Endothelial cell of umbilical vein (primary cell): ENCODE measurements at regions not wholly inside any gene's neighbourhood (a gene's known extent, or its start where the extent isn't known, plus 50 kb on each side); places are given as distances from the start of the nearest gene placed in this dataset.

Source experiments
- BruUV-seq: library from RNA; stranded (reverse); fragments of 400-500 nt; replicated peaks from 2 replicates; lab custom pipeline; 2021; lab: Mats Ljungman, UMichigan
- CTCF ChIA-PET: fragments of 300-600, 350-600 bp; sonication (Branson Sonifier 250); formaldehyde crosslinking; loops from one replicate; lab custom pipeline; 2021; ENCODE audit warnings: antibody characterized with exemption, inconsistent platforms; lab: Charles Lee
- POLR2A ChIA-PET: fragments of 300-600, 350-600 bp; sonication (Branson Sonifier 250); formaldehyde crosslinking; loops from one replicate; lab custom pipeline; 2021; ENCODE audit warnings: antibody characterized with exemption, inconsistent platforms; lab: Charles Lee
- DNase-seq: peaks from one replicate; pipeline ENCODE4 v3.0.0-alpha.2; 2011; ENCODE audit warnings: low read depth, low spot score
- FAIRE-seq: peaks from 2 replicates; lab custom pipeline; 2011; peaks lifted over from hg19 to GRCh38; lab: Jason Lieb, UNC
- H2AFZ ChIP-seq: 2 replicates; pipeline ENCODE4 v1.6.0; 2012; ENCODE audit warnings: low read depth, low read length, control low read depth, inconsistent platforms
- H3K27ac ChIP-seq: 2 replicates; pipeline ENCODE4 v1.5.1; 2011; ENCODE audit warnings: low read depth, mild to moderate bottlenecking, control low read depth, low read length, moderate library complexity; ENCODE audit not compliant: insufficient read depth
- H3K27me3 ChIP-seq, 2 experiments: 2 replicates each; pipeline versions ENCODE4 v1.6.0 to v1.6.1; 2011; ENCODE audit warnings: low read length in 2 of 2, mixed read lengths in 1 of 2; ENCODE audit not compliant: control insufficient read depth in 2 of 2, insufficient read depth in 2 of 2
- H3K36me3 ChIP-seq, 2 experiments: 2 replicates in 1 of 2; 3 replicates in 1 of 2; pipeline ENCODE4 v1.5.1; 2011; ENCODE audit warnings: low read length in 2 of 2, mild to moderate bottlenecking in 1 of 2, moderate library complexity in 1 of 2; ENCODE audit not compliant: control insufficient read depth in 2 of 2, insufficient read depth in 2 of 2; ENCODE audit errors: extremely low read depth in 1 of 2
- H3K4me1 ChIP-seq: 3 replicates; pipeline ENCODE4 v1.5.1; 2011; ENCODE audit warnings: mild to moderate bottlenecking, low read length; ENCODE audit not compliant: control insufficient read depth, insufficient read depth; ENCODE audit errors: extremely low read depth
- H3K4me2 ChIP-seq: 2 replicates; pipeline ENCODE4 v1.6.1; 2011; ENCODE audit warnings: low read length, control low read depth, mixed read lengths; ENCODE audit not compliant: insufficient read depth
- H3K4me3 ChIP-seq, 3 experiments: fragments of 200-600 bp in 1 of 3; sonication (generic), shearing (Covaris generic) in 1 of 3; replicated peaks in 1 of 3; 2 replicates each; pipeline ENCODE4 v1.5.1; 2011 to 2016; ENCODE audit warnings: control low read depth in 3 of 3, low read length in 3 of 3, mild to moderate bottlenecking in 2 of 3, inconsistent platforms in 1 of 3, low read depth in 1 of 3, moderate library complexity in 1 of 3; ENCODE audit not compliant: insufficient read depth in 1 of 3
- H3K79me2 ChIP-seq: 2 replicates; pipeline ENCODE4 v1.6.0; 2012; ENCODE audit warnings: low read length, inconsistent platforms; ENCODE audit not compliant: control insufficient read depth, insufficient read depth
- H3K9ac ChIP-seq: replicated peaks from 2 replicates; pipeline ENCODE3; 2011; ENCODE audit warnings: low read length, control low read depth; ENCODE audit not compliant: insufficient read depth; ENCODE audit errors: extremely low read depth
- H3K9me1 ChIP-seq: replicated peaks from 3 replicates; pipeline ENCODE4 v1.6.0; 2011; ENCODE audit warnings: mild to moderate bottlenecking, low read length; ENCODE audit not compliant: control insufficient read depth, insufficient read depth; ENCODE audit errors: extremely low read depth
- H3K9me3 ChIP-seq: replicated peaks from 2 replicates; pipeline ENCODE4 v1.5.1; 2012; ENCODE audit warnings: low read length, inconsistent platforms; ENCODE audit not compliant: control insufficient read depth, insufficient read depth
- H4K20me1 ChIP-seq: replicated peaks from 2 replicates; pipeline ENCODE3; 2011; ENCODE audit warnings: mild to moderate bottlenecking, low read length; ENCODE audit not compliant: control insufficient read depth, insufficient read depth; ENCODE audit errors: extremely low read depth
- CTCF ChIP-seq, 2 donors: IDR thresholded peaks; 1 replicate in 1 of 2; 2 replicates in 1 of 2; pipeline ENCODE4 v1.5.1; 2011; ENCODE audit warnings: low read length in 2 of 2, mild to moderate bottlenecking in 2 of 2, moderate library complexity in 2 of 2, control low read depth in 1 of 2, inconsistent platforms in 1 of 2, low read depth in 1 of 2; ENCODE audit not compliant: insufficient read depth in 1 of 2; ENCODE audit errors: extremely low read depth in 1 of 2
- EZH2 ChIP-seq: IDR thresholded peaks from 2 replicates; pipeline ENCODE4 v1.6.1; 2012; ENCODE audit warnings: borderline replicate concordance, low read depth, mild to moderate bottlenecking, moderate library complexity, low read length, inconsistent platforms; ENCODE audit not compliant: severe bottlenecking
- FOS ChIP-seq: IDR thresholded peaks from 2 replicates; pipeline ENCODE4 v1.6.1; 2011; ENCODE audit warnings: mild to moderate bottlenecking, low read length, moderate library complexity, borderline replicate concordance; ENCODE audit not compliant: insufficient read depth
- GATA2 ChIP-seq: IDR thresholded peaks from 2 replicates; pipeline ENCODE4 v1.7.0; 2011; ENCODE audit warnings: low read depth, mild to moderate bottlenecking, moderate library complexity, mixed read lengths, low read length; ENCODE audit not compliant: insufficient read length, insufficient read depth
- JUN ChIP-seq: IDR thresholded peaks from 2 replicates; pipeline ENCODE4 v1.6.1; 2011; ENCODE audit warnings: borderline replicate concordance, low read depth; ENCODE audit not compliant: insufficient read length, insufficient read depth
- MAX ChIP-seq: IDR thresholded peaks from 2 replicates; pipeline ENCODE4 v1.6.1; 2011; ENCODE audit not compliant: insufficient read depth, insufficient read length
- MYC ChIP-seq: IDR thresholded peaks from one replicate; pipeline ENCODE4 v1.6.1; 2011; ENCODE audit warnings: mild to moderate bottlenecking, low read depth, low read length
- POLR2A ChIP-seq: IDR thresholded peaks from 2 replicates; pipeline ENCODE4 v1.6.1; 2012; ENCODE audit warnings: low read depth, mild to moderate bottlenecking, control low read depth, low read length
- POLR2AphosphoS5 ChIP-seq: IDR thresholded peaks from 2 replicates; pipeline ENCODE4 v1.6.1; 2012; ENCODE audit warnings: low read depth, mild to moderate bottlenecking, control low read depth, low read length, moderate library complexity; ENCODE audit not compliant: insufficient read depth
- dilution Hi-C: fragments of 300-500 bp; cut with MboI; formaldehyde crosslinking; loops from one replicate; pipeline ENCODE4 v1.15.0; 2019; ENCODE audit warnings: low sequenced_read_pairs; ENCODE audit not compliant: extremely low pct_ligation_motif_present
- intact Hi-C: fragments of 100-400 bp; cut with micrococcal nuclease; formaldehyde crosslinking; loops from one replicate; pipeline ENCODE4 v1.10.0; 2022

GRCh38 chr1:103457886-103458455 is 67.5 kb upstream of the RNPC3 start:
- Histone ChIP-seq H3K36me3 (no peaks in the 10 kb centered on the region), H2AFZ (no peak overlapping the region), H3K27ac (no peak overlapping the region), H3K9ac (no peak overlapping the region), H4K20me1 (no peaks in the 10 kb centered on the region), H3K4me1 (peaks cover 5% of the 10 kb centered on the region), H3K9me1 (no peaks in the 10 kb centered on the region), H3K27me3 (no peaks in the 10 kb centered on the region), H3K4me3 (no peak overlapping the region), H3K79me2 (no peaks in the 10 kb centered on the region), H3K4me2 (no peak overlapping the region), H3K9me3 (no peaks in the 10 kb centered on the region)
- BruUV-seq = no TSS peak
- TF ChIP-seq MAX (no peak), CTCF (IDR thresholded peaks at IDR 0.05; ENCODE audit: extremely low read depth in 1 of 2, insufficient read depth in 1 of 2, low read depth in 1 of 2, low read length in 2 of 2) (no peak), POLR2A (no peak), EZH2 (no peak), POLR2AphosphoS5 (no peak), JUN (no peak), FOS (no peak), MYC (no peak), GATA2 (no peak)
- DNase-seq (no peak), FAIRE-seq (no peak)
- intact Hi-C loops (no loop called here), dilution Hi-C loops (no loop called here)
- ChIA-PET POLR2A (no interaction called here), CTCF (interaction anchor here (1.0 to 1.3 kb wide), 3 partner anchors 352 to 1938 kb away, joined by 3 to 4 read pairs (median 4); no protein-coding TSS in a partner anchor)
